Neural progenitor cell (in vitro differentiated cells): ENCODE measurements at regions not wholly inside any gene's neighbourhood (a gene's known extent, or its start where the extent isn't known, plus 50 kb on each side); places are given as distances from the start of the nearest gene placed in this dataset.

Source experiments
- EZH2 ChIP-seq: fragments of 200-600 bp; sonication (generic); IDR thresholded peaks from 2 replicates; pipeline ENCODE4 v1.6.1; 2017; ENCODE audit warnings: antibody characterized with exemption, mild to moderate bottlenecking, moderate library complexity
- TF ChIP-seq, protein P1 (sequence below): fragments of 200-600 bp; sonication (generic); IDR thresholded peaks from 2 replicates; pipeline ENCODE4 v1.5.1; 2017; ENCODE audit warnings: antibody characterized with exemption, mild to moderate bottlenecking

DNA sequence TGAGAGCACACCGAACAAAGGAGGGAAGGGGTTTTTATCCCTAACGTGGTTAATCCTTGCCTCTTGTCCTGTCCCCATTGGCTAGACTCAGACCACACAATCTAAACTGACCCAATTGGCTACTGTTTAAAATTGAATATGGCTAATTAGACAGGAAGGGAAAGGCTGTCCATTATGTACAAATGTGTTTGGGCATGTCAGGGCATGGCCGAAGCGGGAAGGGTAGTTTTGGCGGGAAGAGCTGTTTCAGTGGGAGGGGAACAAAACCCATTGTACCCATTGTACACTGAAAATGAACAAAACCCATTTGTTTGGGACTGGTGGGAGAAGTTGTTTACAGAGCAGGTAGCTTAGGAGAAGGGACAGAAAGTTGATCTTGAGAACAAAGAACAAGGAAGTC lies 330.9 kb upstream of the POU1F1 start:
- TF ChIP-seq, protein P1, sequence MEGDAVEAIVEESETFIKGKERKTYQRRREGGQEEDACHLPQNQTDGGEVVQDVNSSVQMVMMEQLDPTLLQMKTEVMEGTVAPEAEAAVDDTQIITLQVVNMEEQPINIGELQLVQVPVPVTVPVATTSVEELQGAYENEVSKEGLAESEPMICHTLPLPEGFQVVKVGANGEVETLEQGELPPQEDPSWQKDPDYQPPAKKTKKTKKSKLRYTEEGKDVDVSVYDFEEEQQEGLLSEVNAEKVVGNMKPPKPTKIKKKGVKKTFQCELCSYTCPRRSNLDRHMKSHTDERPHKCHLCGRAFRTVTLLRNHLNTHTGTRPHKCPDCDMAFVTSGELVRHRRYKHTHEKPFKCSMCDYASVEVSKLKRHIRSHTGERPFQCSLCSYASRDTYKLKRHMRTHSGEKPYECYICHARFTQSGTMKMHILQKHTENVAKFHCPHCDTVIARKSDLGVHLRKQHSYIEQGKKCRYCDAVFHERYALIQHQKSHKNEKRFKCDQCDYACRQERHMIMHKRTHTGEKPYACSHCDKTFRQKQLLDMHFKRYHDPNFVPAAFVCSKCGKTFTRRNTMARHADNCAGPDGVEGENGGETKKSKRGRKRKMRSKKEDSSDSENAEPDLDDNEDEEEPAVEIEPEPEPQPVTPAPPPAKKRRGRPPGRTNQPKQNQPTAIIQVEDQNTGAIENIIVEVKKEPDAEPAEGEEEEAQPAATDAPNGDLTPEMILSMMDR, result no peak
- TF ChIP-seq EZH2, result no peak
